ENCODE measurements at regions not wholly inside any gene's neighbourhood (a gene's known extent, or its start where the extent isn't known, plus 50 kb on each side); places are given as distances from the start of the nearest gene placed in this dataset.

DNA sequence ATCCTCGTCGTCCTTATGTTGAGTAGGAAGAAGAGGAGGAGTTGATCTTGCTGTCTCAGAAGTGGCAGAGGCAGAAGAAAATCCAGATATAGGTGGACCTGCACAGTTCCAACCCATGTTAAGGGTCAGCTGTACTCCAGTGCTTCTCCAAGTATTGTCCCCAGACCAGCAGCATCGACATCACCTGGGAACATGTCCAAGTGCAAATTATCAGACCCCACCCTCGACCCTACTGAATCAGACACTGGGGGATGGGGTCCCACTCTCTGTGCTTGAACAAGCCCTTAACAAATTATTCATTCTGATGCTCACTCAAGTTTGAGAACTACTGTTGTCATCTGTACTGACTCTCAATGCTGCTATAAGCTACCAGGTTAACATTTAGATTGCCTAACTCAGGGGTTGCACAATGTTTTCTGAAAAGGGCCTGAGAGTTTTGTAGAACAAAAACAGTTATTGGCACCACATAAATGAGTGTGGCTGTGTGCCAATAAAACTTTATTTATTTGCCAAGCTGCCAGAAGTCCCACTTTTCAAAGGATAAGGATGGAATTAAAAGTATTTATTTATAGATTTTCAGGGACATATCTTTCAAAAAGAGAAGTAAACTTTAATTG lies 226.7 kb upstream of the IPO5 start:
- POLR2A ChIA-PET: no interaction called here
- Histone ChIP-seq H3K4me1 (ENCODE audit: insufficient read depth, low read length) (no peaks in the 10 kb centered on the region), H3K4me2 (ENCODE audit: low read depth, low read length) (no peak overlapping the region), H3K27me3 (ENCODE audit: control insufficient read depth in 1 of 2, insufficient read depth in 2 of 2, low read length in 2 of 2) (no peaks in the 10 kb centered on the region), H3K27ac (ENCODE audit: extremely low read length, insufficient read depth, low read length) (no peak overlapping the region), H3K79me2 (ENCODE audit: insufficient read depth, low read length) (no peaks in the 10 kb centered on the region), H4K20me1 (ENCODE audit: insufficient read depth, low read length) (no peaks in the 10 kb centered on the region), H3K4me3 (replicated peaks in 1 of 3; ENCODE audit: insufficient read depth in 1 of 3, low read depth in 2 of 3, low read length in 3 of 3) (no peak overlapping the region), H3K9ac (ENCODE audit: insufficient read depth, low read depth, low read length) (no peak overlapping the region), H3K9me3 (ENCODE audit: low read length) (no peaks in the 10 kb centered on the region), H3K36me3 (replicated peaks in 1 of 2; ENCODE audit: control insufficient read depth in 1 of 2, insufficient read depth in 2 of 2, low read length in 2 of 2) (no peaks in the 10 kb centered on the region), H2AFZ (ENCODE audit: low read length) (no peak overlapping the region)
- TF ChIP-seq RFXANK (CRISPR knock-in tag; IDR thresholded peaks at IDR 0.05) (no peak), EEA1 (CRISPR knock-in tag; IDR thresholded peaks at IDR 0.05; ENCODE audit: borderline replicate concordance) (no peak), ARHGAP35 (CRISPR knock-in tag; IDR thresholded peaks at IDR 0.05; ENCODE audit: borderline replicate concordance) (no peak), CEBPG (CRISPR knock-in tag; IDR thresholded peaks at IDR 0.05) (peak; percentile 30; the same call in 1 of the 2 replicates), ZNF329 (CRISPR knock-in tag; IDR thresholded peaks at IDR 0.05; ENCODE audit: low read depth) (no peak), ZSCAN21 (CRISPR knock-in tag; IDR thresholded peaks at IDR 0.05; ENCODE audit: borderline replicate concordance) (no peak), SYNCRIP (IDR thresholded peaks at IDR 0.05; ENCODE audit: insufficient read depth, low read depth, low read length) (no peak), CEBPB (IDR thresholded peaks at IDR 0.05; ENCODE audit: borderline replicate concordance, low read depth, low read length) (peak; percentile 80), HOXA3 (CRISPR knock-in tag; IDR thresholded peaks at IDR 0.05) (no peak), MEIS2 (CRISPR knock-in tag; IDR thresholded peaks at IDR 0.05) (no peak)
- TF ChIP-seq, protein P1, sequence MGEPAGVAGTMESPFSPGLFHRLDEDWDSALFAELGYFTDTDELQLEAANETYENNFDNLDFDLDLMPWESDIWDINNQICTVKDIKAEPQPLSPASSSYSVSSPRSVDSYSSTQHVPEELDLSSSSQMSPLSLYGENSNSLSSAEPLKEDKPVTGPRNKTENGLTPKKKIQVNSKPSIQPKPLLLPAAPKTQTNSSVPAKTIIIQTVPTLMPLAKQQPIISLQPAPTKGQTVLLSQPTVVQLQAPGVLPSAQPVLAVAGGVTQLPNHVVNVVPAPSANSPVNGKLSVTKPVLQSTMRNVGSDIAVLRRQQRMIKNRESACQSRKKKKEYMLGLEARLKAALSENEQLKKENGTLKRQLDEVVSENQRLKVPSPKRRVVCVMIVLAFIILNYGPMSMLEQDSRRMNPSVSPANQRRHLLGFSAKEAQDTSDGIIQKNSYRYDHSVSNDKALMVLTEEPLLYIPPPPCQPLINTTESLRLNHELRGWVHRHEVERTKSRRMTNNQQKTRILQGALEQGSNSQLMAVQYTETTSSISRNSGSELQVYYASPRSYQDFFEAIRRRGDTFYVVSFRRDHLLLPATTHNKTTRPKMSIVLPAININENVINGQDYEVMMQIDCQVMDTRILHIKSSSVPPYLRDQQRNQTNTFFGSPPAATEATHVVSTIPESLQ (CRISPR knock-in tag; conservative IDR thresholded peaks at IDR 0.05): no peak
- intact Hi-C loops (cut with micrococcal nuclease; ENCODE audit: unreplicated experiment): no loop called here
- 20% methylated on average over 4 of the region's 4 CpGs for WGBS (ENCODE audit: low lambda C conversion rate)
- CTCF ChIA-PET (ENCODE audit: low intra/inter-chr PET ratio, low total read pairs): no interaction called here
- DNase-seq (ENCODE audit: low spot score) (no peak), FAIRE-seq (no peak), ATAC-seq (no peak)
- in situ Hi-C loops (cut with HindIII; ENCODE audit: extremely low pct_ligation_motif_present, low pct_unique_long_range_greater_than_20kb): no loop called here
- no TSS peak for BruUV-seq (replicated peaks)
